HL-60 (cell line): ENCODE measurements at regions not wholly inside any gene's neighbourhood (a gene's known extent, or its start where the extent isn't known, plus 50 kb on each side); places are given as distances from the start of the nearest gene placed in this dataset.

Experiments used
- CTCF ChIP-seq: IDR thresholded peaks from one replicate; pipeline ENCODE4 v1.5.1; 2011; ENCODE audit warnings: low read length, control low read depth, inconsistent platforms; ENCODE audit not compliant: insufficient read depth
- GABPA ChIP-seq: IDR thresholded peaks from 2 replicates; pipeline ENCODE4 v1.6.1; 2012; ENCODE audit warnings: low read depth
- POLR2AphosphoS5 ChIP-seq: IDR thresholded peaks from 2 replicates; pipeline ENCODE4 v1.6.1; 2012; ENCODE audit warnings: low read depth
- REST ChIP-seq: IDR thresholded peaks from 2 replicates; pipeline ENCODE4 v1.6.1; 2012; ENCODE audit warnings: low read depth; ENCODE audit not compliant: insufficient replicate concordance
- SPI1 ChIP-seq: IDR thresholded peaks from 2 replicates; pipeline ENCODE4 v1.6.1; 2012; ENCODE audit warnings: low read depth, mild to moderate bottlenecking, borderline replicate concordance

GRCh38 chr14:85963486-85963885, 433.5 kb downstream of the FLRT2 start:
- no peak for TF ChIP-seq CTCF
- no peak for TF ChIP-seq POLR2AphosphoS5
- no peak for TF ChIP-seq REST
- TF ChIP-seq GABPA: no peak
- no peak for TF ChIP-seq SPI1
